Right kidney (tissue), 1 donor: ENCODE measurements at regions not wholly inside any gene's neighbourhood (a gene's known extent, or its start where the extent isn't known, plus 50 kb on each side); places are given as distances from the start of the nearest gene placed in this dataset.
"Not testable (repeated sequence)": the region's sequence is repeated elsewhere in the genome, so short reads cannot be mapped to it uniquely, and the experiment has no call there.

ENCODE experiments used
- DNase-seq: peaks from one replicate; pipeline ENCODE4 v3.0.0-alpha.2; 2016

GRCh38 chr4:186982160-186982559 is 258.5 kb upstream of the FAT1 start:
- DNase-seq: no peak

GRCh38 chr4:186984105-186984644 is 260.5 kb upstream of the FAT1 start:
- no peak for DNase-seq

- no peak for DNase-seq
Measured at GRCh38 chr4:186999686-187000085, 276.0 kb upstream of the FAT1 start.

- no peak for DNase-seq
Measured at GRCh38 chr4:187000281-187000680, 276.6 kb upstream of the FAT1 start.

- DNase-seq: not testable (repeated sequence)
Measured at GRCh38 chr4:187002133-187002532, 278.5 kb upstream of the FAT1 start.

GRCh38 chr4:187004628-187005027 is 281.0 kb upstream of the FAT1 start:
- DNase-seq: no peak

- peak; percentile 17 for DNase-seq
Measured at GRCh38 chr4:187006189-187006618, 282.5 kb upstream of the FAT1 start.

- DNase-seq: no peak
Measured at GRCh38 chr4:187010052-187010451, 286.4 kb upstream of the FAT1 start.

GRCh38 chr4:187016101-187016500 is 292.4 kb upstream of the FAT1 start:
- DNase-seq: no peak

- DNase-seq: no peak
Measured at GRCh38 chr4:187017147-187017546, 293.5 kb upstream of the FAT1 start.

- DNase-seq: no peak
Measured at GRCh38 chr4:187019896-187020295, 296.2 kb upstream of the FAT1 start.

GRCh38 chr4:187020676-187021075 is 297.0 kb upstream of the FAT1 start:
- DNase-seq: no peak

GRCh38 chr4:187021436-187022205 is 298.0 kb upstream of the FAT1 start:
- DNase-seq: no peak

GRCh38 chr4:187027272-187027671 is 303.6 kb upstream of the FAT1 start:
- DNase-seq: peak; percentile 38

GRCh38 chr4:187042251-187042650 is 318.6 kb upstream of the FAT1 start:
- DNase-seq: no peak

- DNase-seq: no peak
Measured at GRCh38 chr4:187046471-187046870, 322.8 kb upstream of the FAT1 start.

GRCh38 chr4:187059021-187059420 is 335.4 kb upstream of the FAT1 start:
- DNase-seq: no peak

GRCh38 chr4:187059895-187060294 is 336.2 kb upstream of the FAT1 start:
- DNase-seq: no peak

- no peak for DNase-seq
Measured at GRCh38 chr4:187060551-187060950, 336.9 kb upstream of the FAT1 start.

GRCh38 chr4:187063251-187063650 is 339.6 kb upstream of the FAT1 start:
- DNase-seq: no peak

GRCh38 chr4:187064033-187064432 is 340.4 kb upstream of the FAT1 start:
- DNase-seq: no peak

GRCh38 chr4:187065396-187065795 is 341.7 kb upstream of the FAT1 start:
- DNase-seq: no peak

- no peak for DNase-seq
Measured at GRCh38 chr4:187065806-187066205, 342.1 kb upstream of the FAT1 start.

GRCh38 chr4:187069398-187069797 is 345.7 kb upstream of the FAT1 start:
- DNase-seq: no peak
